ENCODE measurements at regions not wholly inside any gene's neighbourhood (a gene's known extent, or its start where the extent isn't known, plus 50 kb on each side); places are given as distances from the start of the nearest gene placed in this dataset.

- TF ChIP-seq CTCF (IDR thresholded peaks at IDR 0.05; ENCODE audit: insufficient read depth, low read depth, low read length) = no peak
- CTCF ChIA-PET = no interaction called here
- Histone ChIP-seq H3K36me3 (ENCODE audit: control insufficient read depth, insufficient read depth, low read length) (no peaks in the 10 kb centered on the region), H3K4me3 (ENCODE audit: low read depth, low read length) (no peak overlapping the region), H3K27me3 (ENCODE audit: control insufficient read depth, insufficient read depth, low read length) (no peaks in the 10 kb centered on the region)
- DNase-seq (ENCODE audit: low read depth) = no peak
- POLR2A ChIA-PET = no interaction called here
These were observed 325.4 kb downstream of the PIK3R1 start for GRCh38 chr5:68540798-68541590.

- POLR2A ChIA-PET = no interaction called here
- CTCF ChIA-PET = interaction anchor here (0.9 kb wide), 1 partner anchor 10 kb away, joined by 5 read pairs; no protein-coding TSS in a partner anchor
- no peak for TF ChIP-seq CTCF (IDR thresholded peaks at IDR 0.05; ENCODE audit: insufficient read depth, low read depth, low read length)
- no peak for DNase-seq (ENCODE audit: low read depth)
- H3K27me3 ChIP-seq (ENCODE audit: control insufficient read depth, insufficient read depth, low read length) = no peaks in the 10 kb centered on the region
- no peak overlapping the region for H3K4me3 ChIP-seq (ENCODE audit: low read depth, low read length)
- H3K36me3 ChIP-seq (ENCODE audit: control insufficient read depth, insufficient read depth, low read length) = no peaks in the 10 kb centered on the region
These were observed 326.7 kb downstream of the PIK3R1 start for GRCh38 chr5:68542207-68542606.

GRCh38 chr5:68543212-68543611 lies 327.7 kb downstream of the PIK3R1 start:
- POLR2A ChIA-PET = no interaction called here
- CTCF ChIA-PET = interaction anchor here (0.9 kb wide), 1 partner anchor 11 kb away, joined by 5 read pairs; no protein-coding TSS in a partner anchor
- no peak overlapping the region for H3K4me3 ChIP-seq (ENCODE audit: low read depth, low read length)
- no peaks in the 10 kb centered on the region for H3K36me3 ChIP-seq (ENCODE audit: control insufficient read depth, insufficient read depth, low read length)
- H3K27me3 ChIP-seq (ENCODE audit: control insufficient read depth, insufficient read depth, low read length) = no peaks in the 10 kb centered on the region
- no peak for TF ChIP-seq CTCF (IDR thresholded peaks at IDR 0.05; ENCODE audit: insufficient read depth, low read depth, low read length)
- no peak for DNase-seq (ENCODE audit: low read depth)

- H3K36me3 ChIP-seq (ENCODE audit: control insufficient read depth, insufficient read depth, low read length) = no peaks in the 10 kb centered on the region
- H3K4me3 ChIP-seq (ENCODE audit: low read depth, low read length) = no peak overlapping the region
- CTCF ChIA-PET = interaction anchor here (1.0 to 1.6 kb wide), 2 partner anchors 12 to 34 kb away, joined by 3 read pairs; no protein-coding TSS in a partner anchor
- no peaks in the 10 kb centered on the region for H3K27me3 ChIP-seq (ENCODE audit: control insufficient read depth, insufficient read depth, low read length)
- no peak for TF ChIP-seq CTCF (IDR thresholded peaks at IDR 0.05; ENCODE audit: insufficient read depth, low read depth, low read length)
- POLR2A ChIA-PET = interaction anchor here (0.6 kb wide), 1 partner anchor 31 kb away, joined by 3 read pairs; no protein-coding TSS in a partner anchor
- no peak for DNase-seq (ENCODE audit: low read depth)
These were observed 328.6 kb downstream of the PIK3R1 start for GRCh38 chr5:68544091-68544647.

All from BJ (cell line).